ENCODE measurements at regions not wholly inside any gene's neighbourhood (a gene's known extent, or its start where the extent isn't known, plus 50 kb on each side); places are given as distances from the start of the nearest gene placed in this dataset.

- no peak for DNase-seq
Measured at GRCh38 chr20:57890202-57890800, 180.5 kb upstream of the PMEPA1 start.

DNA sequence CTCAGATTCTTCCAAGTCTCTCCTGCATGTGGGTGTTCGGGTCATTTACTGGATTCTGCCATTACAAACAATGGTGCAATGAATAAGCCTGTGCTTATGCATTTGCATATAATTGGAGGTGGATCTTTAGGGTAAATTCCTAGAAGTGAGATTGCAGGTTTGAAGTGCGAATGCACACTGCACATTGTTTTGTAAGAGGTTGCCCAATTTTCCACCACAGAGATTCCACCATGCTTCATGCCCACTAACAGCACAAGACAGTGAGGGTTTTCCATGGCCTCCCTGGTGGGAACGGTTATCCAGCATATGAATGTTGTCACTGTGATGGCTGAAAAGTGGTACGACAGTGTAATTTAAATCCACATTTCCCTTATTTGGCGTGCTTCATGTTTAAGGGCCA lies 178.8 kb upstream of the PMEPA1 start:
- no peak for DNase-seq

DNA sequence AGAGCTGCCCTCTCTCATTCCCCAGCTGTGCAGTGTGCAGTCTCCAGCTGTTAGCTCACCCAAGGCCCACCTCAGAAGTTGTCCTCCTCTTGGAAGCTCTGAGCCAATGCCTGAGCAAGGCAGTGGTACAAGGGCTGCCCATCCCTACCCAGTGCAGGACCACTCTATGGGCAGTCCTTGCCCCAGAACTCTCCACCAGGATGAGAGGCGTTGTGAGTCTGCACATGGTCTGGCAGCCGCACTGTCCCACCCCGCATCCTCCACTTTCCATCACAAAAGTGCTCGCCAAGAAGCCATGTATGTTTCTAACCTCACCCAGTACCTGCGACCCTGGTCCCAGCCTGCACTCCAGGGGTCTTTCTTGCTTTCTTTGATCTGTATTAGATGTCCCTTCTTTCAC lies 175.1 kb upstream of the PMEPA1 start:
- DNase-seq, result no peak

- DNase-seq, result no peak
Measured at GRCh38 chr20:57883761-57884160, 173.9 kb upstream of the PMEPA1 start.

GRCh38 chr20:57883224-57883623 lies 173.4 kb upstream of the PMEPA1 start:
- no peak for DNase-seq

- DNase-seq, result no peak
Measured at GRCh38 chr20:57882451-57883161, 172.8 kb upstream of the PMEPA1 start.

DNA sequence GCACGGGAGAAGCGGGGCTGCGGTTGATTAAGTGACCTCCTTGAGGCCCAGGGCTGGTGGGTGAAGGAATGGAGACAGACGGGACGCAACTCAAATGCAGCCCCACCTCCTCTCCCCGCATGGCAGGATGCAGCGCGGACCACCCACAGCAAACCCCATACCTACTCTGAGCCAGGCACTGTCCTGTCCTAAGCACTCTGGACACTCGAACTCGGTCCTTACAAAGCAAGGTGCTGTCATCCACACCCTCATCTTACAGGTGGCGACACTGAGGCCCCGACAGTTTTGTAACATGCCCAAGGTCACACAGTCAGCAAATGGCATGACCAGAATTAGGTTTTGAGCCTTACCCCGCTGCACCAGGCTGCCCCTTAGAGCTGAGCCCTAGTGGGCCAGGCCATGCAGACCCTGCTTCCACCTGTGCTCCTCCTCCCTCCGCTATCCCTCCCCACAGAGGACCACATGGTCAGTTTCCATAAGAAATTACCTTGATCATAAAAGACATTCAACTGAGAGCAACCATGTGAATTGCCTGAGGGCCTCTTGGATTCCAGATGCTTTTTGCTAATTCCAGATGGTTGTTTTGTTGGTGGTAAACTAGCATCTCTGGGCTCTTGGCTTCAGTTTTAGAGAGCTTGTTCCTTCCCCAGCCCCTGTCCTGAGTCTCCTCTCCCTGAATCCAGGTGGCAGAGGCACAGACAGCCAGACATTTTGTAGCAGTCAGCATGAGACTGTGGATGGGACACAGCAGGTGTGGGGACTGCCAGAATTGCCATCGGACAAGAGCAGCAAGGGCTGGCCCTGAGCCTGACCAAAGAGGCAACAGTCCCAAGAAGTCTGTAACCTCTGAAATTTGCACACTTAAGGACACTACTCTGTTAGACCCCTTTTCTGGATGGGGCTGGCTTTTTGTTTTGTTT lies 171.9 kb upstream of the PMEPA1 start:
- no peak for DNase-seq

DNA sequence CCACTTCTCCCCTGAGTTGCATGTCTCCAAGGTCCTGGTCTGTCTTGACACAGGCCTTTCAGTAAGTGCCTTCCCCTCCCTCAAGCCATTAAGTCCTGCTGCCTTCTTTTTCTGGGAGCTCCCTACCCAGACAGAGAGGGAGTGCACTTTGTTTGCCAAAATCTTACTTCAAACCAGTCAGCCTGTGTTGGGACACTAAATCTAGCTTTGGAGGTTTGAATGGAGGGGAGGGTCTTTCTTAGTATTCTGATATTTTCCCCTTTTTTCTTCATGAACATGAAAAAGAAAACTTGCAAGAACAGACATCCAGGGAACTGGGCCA lies 170.7 kb upstream of the PMEPA1 start:
- no peak for DNase-seq

DNA sequence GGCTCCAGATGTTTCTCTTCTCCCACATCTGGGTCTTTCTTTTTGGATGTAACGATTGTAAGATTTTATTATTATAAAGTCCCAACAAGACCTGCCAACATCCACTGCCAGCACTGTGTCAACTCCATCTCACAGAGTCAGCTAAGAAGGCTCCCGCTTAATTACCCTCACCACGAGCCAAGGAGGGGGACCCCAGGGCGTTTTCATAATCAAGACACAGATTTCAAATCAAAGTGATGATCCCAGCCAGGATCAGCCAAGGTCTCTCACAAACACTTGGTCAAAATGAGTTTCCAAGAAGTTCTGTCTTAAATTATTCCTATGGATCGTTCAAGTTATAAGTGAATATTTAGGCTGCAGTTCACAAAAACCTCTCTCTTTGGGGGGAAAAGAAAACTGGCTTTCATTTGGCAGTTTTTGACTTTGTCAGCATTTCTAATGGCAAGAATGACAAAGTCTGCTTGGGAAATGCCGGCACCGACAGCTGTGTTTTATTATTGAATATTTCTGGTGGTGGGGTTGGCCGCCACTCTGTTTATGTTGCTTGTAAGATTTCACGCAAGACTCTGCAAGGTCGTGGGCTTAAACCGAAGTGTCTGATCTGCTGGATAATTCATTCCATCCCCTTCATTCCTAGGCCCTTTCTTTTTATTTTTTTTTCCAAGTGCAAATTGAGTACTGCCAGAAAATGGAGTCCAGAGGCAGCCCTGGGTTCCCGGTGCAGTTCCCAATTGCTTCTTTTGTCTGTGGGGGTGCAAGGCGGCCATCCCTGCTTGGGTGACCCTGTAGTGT lies 170.2 kb upstream of the PMEPA1 start:
- DNase-seq, result no peak

- no peak for DNase-seq
Measured at GRCh38 chr20:57879437-57879778, 169.6 kb upstream of the PMEPA1 start.

GRCh38 chr20:57878786-57879424 lies 169.1 kb upstream of the PMEPA1 start:
- no peak for DNase-seq

- DNase-seq, result no peak
Measured at GRCh38 chr20:57877995-57878394, 168.2 kb upstream of the PMEPA1 start.

- DNase-seq, result no peak
Measured at GRCh38 chr20:57877131-57877824, 167.5 kb upstream of the PMEPA1 start.

DNA sequence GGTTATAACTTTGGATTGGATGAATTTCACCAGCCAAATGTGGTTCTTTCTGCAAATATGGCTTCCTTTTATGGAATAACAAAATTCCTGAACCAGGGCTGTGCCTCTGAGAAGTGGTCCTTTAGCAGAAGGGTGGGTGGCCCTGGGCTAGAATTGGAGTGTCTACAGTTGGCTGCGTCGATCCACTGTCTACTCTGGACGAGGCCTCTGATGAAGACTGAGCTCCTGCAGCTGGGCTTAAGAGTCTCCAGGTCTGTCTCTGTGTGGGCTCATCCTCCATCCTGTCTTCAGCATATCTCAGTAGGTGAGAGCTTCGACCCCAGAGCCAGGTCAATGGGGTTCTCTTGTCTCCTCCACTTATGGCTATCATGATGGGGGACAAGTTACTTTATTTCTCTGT lies 166.3 kb upstream of the PMEPA1 start:
- no peak for DNase-seq

- no peak for DNase-seq
Measured at GRCh38 chr20:57874141-57874540, 164.3 kb upstream of the PMEPA1 start.

GRCh38 chr20:57872816-57873409 lies 163.1 kb upstream of the PMEPA1 start:
- DNase-seq, result no peak

DNA sequence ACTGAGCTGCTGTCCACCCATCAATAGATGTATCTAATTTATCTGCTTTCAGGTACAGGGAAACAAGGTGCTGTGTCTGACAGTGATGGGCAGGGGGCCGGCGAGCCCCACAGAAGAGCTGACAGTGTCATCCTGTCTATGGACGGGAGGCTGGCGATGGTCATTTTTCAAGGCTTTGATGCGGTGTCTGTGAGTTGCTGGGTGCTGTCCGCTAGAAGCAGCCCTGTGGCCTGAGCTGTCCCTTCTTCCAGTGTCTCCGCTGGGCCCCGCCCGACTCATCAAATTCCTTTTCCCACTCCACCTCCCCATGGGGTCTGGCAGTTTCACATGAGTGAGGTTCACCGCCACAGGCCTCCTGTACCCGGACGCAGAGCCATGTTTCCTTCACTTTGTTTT lies 161.4 kb upstream of the PMEPA1 start:
- DNase-seq, result no peak

DNA sequence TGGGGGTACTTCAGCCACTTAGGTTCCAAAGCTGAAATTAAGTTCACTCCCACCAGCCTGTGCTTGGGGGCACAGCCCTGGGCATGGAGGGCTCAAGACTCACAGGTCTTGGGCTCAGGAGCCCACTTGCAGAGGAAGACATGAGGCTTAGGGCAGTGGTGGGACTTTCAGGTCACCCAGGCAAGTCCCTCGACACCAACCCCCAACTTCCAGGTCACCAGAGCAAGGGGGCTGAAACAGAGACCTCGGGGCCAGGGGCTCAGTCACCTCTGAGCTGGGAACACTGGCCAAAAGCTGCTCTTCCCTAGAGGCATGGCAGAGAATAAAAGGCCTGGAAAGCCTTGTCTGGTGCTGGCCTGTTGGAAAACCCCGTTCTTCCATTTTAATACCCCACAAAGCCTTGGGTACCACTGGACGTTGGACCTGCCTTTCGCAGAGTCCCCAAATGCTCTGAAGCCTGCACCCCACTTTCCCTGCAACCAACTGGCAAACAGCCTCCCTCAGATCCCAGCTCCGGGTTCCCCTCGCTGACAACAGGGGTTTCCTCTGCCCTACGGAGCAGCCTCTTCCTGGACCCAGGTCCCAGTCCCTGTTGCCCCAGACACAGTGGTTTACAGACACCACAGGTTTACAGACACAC lies 160.9 kb upstream of the PMEPA1 start:
- no peak for DNase-seq

DNA sequence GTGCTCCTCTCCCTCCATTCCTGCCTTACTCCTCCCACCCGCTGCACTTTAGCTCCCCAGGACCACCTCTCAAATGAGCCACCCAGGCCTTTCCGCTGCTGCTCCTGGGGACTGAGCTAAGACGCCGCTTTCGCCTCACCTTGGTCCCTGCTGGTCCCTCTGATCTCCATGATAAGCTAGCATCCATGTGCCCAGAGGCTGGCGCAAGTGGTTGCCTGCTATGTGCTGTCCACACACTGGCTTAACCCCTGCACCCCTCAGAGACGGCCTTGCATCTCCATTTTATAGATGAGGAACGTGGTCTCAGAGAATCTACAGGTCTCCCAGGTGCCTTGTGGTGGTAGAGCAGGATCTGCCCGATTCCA lies 160.1 kb upstream of the PMEPA1 start:
- DNase-seq, result no peak

GRCh38 chr20:57869291-57869950 lies 159.6 kb upstream of the PMEPA1 start:
- DNase-seq, result no peak

DNA sequence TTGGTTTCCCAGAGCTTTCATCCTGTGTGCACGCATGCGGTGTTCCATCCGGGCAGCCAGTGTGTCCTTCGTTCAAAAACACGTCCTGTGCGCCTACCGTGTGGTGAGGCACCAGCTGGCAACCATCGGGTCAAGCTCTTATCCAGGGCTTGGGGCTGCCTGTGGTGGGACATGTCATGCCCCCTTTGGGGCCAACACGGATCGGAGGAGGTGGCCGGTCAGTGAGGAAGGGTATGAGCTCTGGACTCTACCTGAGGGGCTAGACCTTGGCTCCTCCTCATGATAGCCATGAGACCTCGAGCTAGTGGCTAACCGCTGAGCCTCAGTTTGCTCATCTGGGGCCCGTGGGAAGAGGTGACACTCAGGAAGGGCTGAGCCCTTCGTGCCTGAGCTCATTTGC lies 158.5 kb upstream of the PMEPA1 start:
- no peak for DNase-seq
